Sciatic nerve (tissue), 2 donors: ENCODE measurements at regions not wholly inside any gene's neighbourhood (a gene's known extent, or its start where the extent isn't known, plus 50 kb on each side); places are given as distances from the start of the nearest gene placed in this dataset.
A peak's percentile ranks its signal among the peaks of the same experiment; 100 is the strongest.
"Not testable (repeated sequence)": the region's sequence is repeated elsewhere in the genome, so short reads cannot be mapped to it uniquely, and the experiment has no call there.

Source experiments
- ATAC-seq: fragments of 200-7000 bp; cut with Tn5 transposase; one replicate; pipeline ENCODE4 v1.9.1; 2020; ENCODE audit warnings: mild to moderate bottlenecking, moderate library complexity
- DNase-seq: peaks from one replicate; pipeline ENCODE4 v3.0.0-alpha.2; 2020; ENCODE audit warnings: low spot score
- intact Hi-C: fragments of 100-400 bp; cut with DNase I; formaldehyde crosslinking; loops from one replicate; pipeline ENCODE4 v1.14.2; 2022
- donor health status: DM: no; HTN: no; CAD: no.
- donor health status: DM: no; HTN: no; CAD: no.

GRCh38 chr12:88677464-88677863 is 97.2 kb upstream of the KITLG start:
- DNase-seq: no peak
- intact Hi-C loops: no loop called here
- ATAC-seq: no peak

- ATAC-seq, DNase-seq, intact Hi-C loops: not testable (repeated sequence)
These were observed 87.3 kb upstream of the KITLG start for GRCh38 chr12:88667615-88668014.

GRCh38 chr12:88665071-88665470 is 84.8 kb upstream of the KITLG start:
- ATAC-seq: no peak
- intact Hi-C loops: no loop called here
- DNase-seq: no peak

GRCh38 chr12:88662961-88663360 is 82.7 kb upstream of the KITLG start:
- DNase-seq (no peak), ATAC-seq (no peak)
- intact Hi-C loops: no loop called here

- intact Hi-C loops: no loop called here
- ATAC-seq: no peak
These were observed 81.8 kb upstream of the KITLG start for GRCh38 chr12:88662093-88662492.

GRCh38 chr12:88658009-88658408 is 77.7 kb upstream of the KITLG start:
- intact Hi-C loops: no loop called here
- ATAC-seq: peak; percentile 53
- DNase-seq: no peak

More at GRCh38 chr12:88662093-88662492, 81.8 kb upstream of the KITLG start:
- DNase-seq: no peak

GRCh38 chr12:88650715-88651114 is 70.4 kb upstream of the KITLG start:
- intact Hi-C loops: no loop called here
- ATAC-seq (peak; percentile 60), DNase-seq (no peak)

- DNase-seq (no peak), ATAC-seq (no peak)
- intact Hi-C loops: no loop called here
These were observed 68.4 kb upstream of the KITLG start for GRCh38 chr12:88648625-88649024.

- ATAC-seq (no peak), DNase-seq (no peak)
- intact Hi-C loops: no loop called here
These were observed 66.6 kb upstream of the KITLG start for GRCh38 chr12:88646824-88647223.

GRCh38 chr12:88645816-88646215 is 65.5 kb upstream of the KITLG start:
- ATAC-seq: no peak
- DNase-seq: no peak
- intact Hi-C loops: no loop called here

- no peak for ATAC-seq
- no peak for DNase-seq
- intact Hi-C loops: no loop called here
These were observed 64.9 kb upstream of the KITLG start for GRCh38 chr12:88644946-88645702.

GRCh38 chr12:88643685-88644084 is 63.4 kb upstream of the KITLG start:
- intact Hi-C loops: no loop called here
- ATAC-seq: no peak

GRCh38 chr12:88642675-88643431 is 62.6 kb upstream of the KITLG start:
- no peak for DNase-seq
- ATAC-seq: no peak
- intact Hi-C loops: no loop called here

More at GRCh38 chr12:88643685-88644084, 63.4 kb upstream of the KITLG start:
- no peak for DNase-seq

- intact Hi-C loops: no loop called here
- peak; percentile 85 for ATAC-seq
- DNase-seq: no peak
These were observed 58.9 kb upstream of the KITLG start for GRCh38 chr12:88638966-88639760.

- peak; percentile 63 for ATAC-seq
These were observed 58.1 kb upstream of the KITLG start for GRCh38 chr12:88638388-88638787.

GRCh38 chr12:88634008-88634407 is 53.7 kb upstream of the KITLG start:
- intact Hi-C loops: no loop called here
- no peak for ATAC-seq
- no peak for DNase-seq

More at GRCh38 chr12:88638388-88638787, 58.1 kb upstream of the KITLG start:
- DNase-seq: no peak
- intact Hi-C loops: no loop called here

- DNase-seq (no peak), ATAC-seq (no peak)
- intact Hi-C loops: no loop called here
These were observed 53.0 kb upstream of the KITLG start for GRCh38 chr12:88633312-88633711.

GRCh38 chr12:88630561-88630960 is 50.3 kb upstream of the KITLG start:
- no peak for DNase-seq
- ATAC-seq: no peak
- intact Hi-C loops: no loop called here
